ENCODE measurements at regions not wholly inside any gene's neighbourhood (a gene's known extent, or its start where the extent isn't known, plus 50 kb on each side); places are given as distances from the start of the nearest gene placed in this dataset.
"Not testable (repeated sequence)": the region's sequence is repeated elsewhere in the genome, so short reads cannot be mapped to it uniquely, and the experiment has no call there.

- POLR2A ChIA-PET = no interaction called here
- Histone ChIP-seq H3K9ac (ENCODE audit: insufficient read depth, low read depth, low read length) (no peak overlapping the region), H3K79me2 (ENCODE audit: insufficient read depth, low read length) (no peaks in the 10 kb centered on the region), H3K4me1 (ENCODE audit: insufficient read depth, low read length) (peaks cover 34% of the 10 kb centered on the region), H3K27ac (ENCODE audit: extremely low read length, insufficient read depth, low read length) (no peak overlapping the region), H4K20me1 (ENCODE audit: insufficient read depth, low read length) (no peaks in the 10 kb centered on the region), H3K36me3 (replicated peaks in 1 of 2; ENCODE audit: control insufficient read depth in 1 of 2, insufficient read depth in 2 of 2, low read length in 2 of 2) (no peaks in the 10 kb centered on the region), H3K4me3 (replicated peaks in 1 of 3; ENCODE audit: insufficient read depth in 1 of 3, low read depth in 2 of 3, low read length in 3 of 3) (no peak overlapping the region), H2AFZ (ENCODE audit: low read length) (no peak overlapping the region), H3K4me2 (ENCODE audit: low read depth, low read length) (no peak overlapping the region), H3K27me3 (ENCODE audit: control insufficient read depth in 1 of 2, insufficient read depth in 2 of 2, low read length in 2 of 2) (no peaks in the 10 kb centered on the region; a peak in 1 of 5 replicates), H3K9me3 (ENCODE audit: low read length) (no peaks in the 10 kb centered on the region)
- FAIRE-seq (no peak), DNase-seq (ENCODE audit: low spot score) (no peak), ATAC-seq (no peak)
- no TSS peak for BruUV-seq (replicated peaks)
- intact Hi-C loops (cut with micrococcal nuclease; ENCODE audit: unreplicated experiment) (no loop called here), in situ Hi-C loops (cut with HindIII; ENCODE audit: extremely low pct_ligation_motif_present, low pct_unique_long_range_greater_than_20kb) (no loop called here)
- WGBS (ENCODE audit: low lambda C conversion rate) = 81% methylated on average over 5 of the region's 5 CpGs
- TF ChIP-seq KDM4B (CRISPR knock-in tag; IDR thresholded peaks at IDR 0.05) (no peak), ZNF235 (CRISPR knock-in tag; IDR thresholded peaks at IDR 0.05; ENCODE audit: borderline replicate concordance) (no peak), PCBP2 (optimal IDR thresholded peaks at IDR 0.05; ENCODE audit: low read depth, low read length, poor library complexity, severe bottlenecking) (no peak), ATM (IDR thresholded peaks at IDR 0.05; ENCODE audit: borderline replicate concordance) (no peak), ZNF274 (CRISPR knock-in tag; IDR thresholded peaks at IDR 0.05) (no peak), ATF1 (CRISPR knock-in tag; IDR thresholded peaks at IDR 0.05) (no peak)
- TF ChIP-seq, protein P1, sequence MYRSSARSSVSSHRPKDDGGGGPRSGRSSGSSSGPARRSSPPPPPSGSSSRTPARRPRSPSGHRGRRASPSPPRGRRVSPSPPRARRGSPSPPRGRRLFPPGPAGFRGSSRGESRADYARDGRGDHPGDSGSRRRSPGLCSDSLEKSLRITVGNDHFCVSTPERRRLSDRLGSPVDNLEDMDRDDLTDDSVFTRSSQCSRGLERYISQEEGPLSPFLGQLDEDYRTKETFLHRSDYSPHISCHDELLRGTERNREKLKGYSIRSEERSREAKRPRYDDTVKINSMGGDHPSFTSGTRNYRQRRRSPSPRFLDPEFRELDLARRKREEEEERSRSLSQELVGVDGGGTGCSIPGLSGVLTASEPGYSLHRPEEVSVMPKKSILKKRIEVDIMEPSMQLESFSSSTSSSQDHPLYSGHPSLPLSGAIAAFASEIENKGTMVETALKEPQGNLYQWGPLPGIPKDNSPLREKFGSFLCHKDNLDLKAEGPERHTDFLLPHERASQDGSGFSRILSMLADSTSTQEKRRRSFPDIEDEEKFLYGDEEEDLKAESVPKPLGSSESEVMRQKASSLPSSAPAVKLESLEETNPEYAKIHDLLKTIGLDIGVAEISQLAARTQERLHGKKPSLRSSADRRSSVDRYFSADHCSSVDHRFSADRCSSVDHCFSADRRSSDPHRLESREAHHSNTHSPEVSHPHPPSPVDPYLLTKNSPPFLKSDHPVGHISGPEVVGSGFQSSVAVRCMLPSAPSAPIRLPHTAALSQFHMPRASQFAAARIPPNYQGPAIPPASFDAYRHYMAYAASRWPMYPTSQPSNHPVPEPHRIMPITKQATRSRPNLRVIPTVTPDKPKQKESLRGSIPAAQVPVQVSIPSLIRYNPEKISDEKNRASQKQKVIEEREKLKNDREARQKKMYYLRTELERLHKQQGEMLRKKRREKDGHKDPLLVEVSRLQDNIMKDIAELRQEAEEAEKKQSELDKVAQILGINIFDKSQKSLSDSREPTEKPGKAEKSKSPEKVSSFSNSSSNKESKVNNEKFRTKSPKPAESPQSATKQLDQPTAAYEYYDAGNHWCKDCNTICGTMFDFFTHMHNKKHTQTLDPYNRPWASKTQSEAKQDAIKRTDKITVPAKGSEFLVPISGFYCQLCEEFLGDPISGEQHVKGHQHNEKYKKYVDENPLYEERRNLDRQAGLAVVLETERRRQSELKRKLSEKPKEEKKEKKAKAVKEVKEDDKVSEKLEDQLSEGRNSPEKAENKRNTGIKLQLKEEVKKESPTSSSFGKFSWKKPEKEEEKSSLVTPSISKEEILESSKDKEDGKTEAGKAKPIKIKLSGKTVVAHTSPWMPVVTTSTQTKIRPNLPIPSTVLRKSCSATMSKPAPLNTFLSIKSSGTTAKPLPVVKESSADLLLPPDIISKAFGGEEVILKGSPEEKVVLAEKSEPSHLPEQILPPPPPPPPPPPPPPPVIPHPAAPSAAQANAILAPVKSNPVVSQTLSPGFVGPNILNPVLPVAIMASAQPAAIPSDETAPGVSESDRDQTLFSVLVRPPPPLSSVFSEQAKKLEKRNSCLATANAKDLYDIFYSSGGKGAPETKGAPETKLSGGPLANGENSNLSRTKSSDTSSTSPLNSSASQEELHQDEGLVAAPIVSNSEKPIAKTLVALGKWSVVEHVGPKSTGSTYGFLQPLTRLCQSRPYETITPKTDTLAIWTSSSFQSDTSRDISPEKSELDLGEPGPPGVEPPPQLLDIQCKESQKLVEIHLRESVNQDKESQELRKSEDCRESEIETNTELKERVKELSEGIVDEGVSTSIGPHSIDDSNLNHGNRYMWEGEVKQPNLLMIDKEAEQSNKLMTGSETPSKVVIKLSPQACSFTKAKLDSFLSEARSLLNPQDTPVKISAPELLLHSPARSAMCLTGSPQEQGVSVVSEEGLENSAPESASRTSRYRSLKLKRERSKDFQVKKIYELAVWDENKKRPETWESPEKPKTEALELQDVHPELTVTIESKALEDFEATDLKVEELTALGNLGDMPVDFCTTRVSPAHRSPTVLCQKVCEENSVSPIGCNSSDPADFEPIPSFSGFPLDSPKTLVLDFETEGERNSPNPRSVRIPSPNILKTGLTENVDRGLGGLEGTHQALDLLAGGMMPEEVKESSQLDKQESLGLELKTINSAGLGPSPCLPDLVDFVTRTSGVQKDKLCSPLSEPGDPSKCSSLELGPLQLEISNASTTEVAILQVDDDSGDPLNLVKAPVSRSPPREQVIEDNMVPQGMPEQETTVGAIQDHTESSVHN (CRISPR knock-in tag; IDR thresholded peaks at IDR 0.05) = no peak
- CTCF ChIA-PET (ENCODE audit: low intra/inter-chr PET ratio, low total read pairs) = no interaction called here
Observed at GRCh38 chr1:200288226-200288625, 121.6 kb downstream of the ZNF281 start.

GRCh38 chr1:200284236-200284635, 125.6 kb downstream of the ZNF281 start:
- H4K20me1 ChIP-seq (ENCODE audit: insufficient read depth, low read length); BruUV-seq (replicated peaks); H3K9me3 ChIP-seq (ENCODE audit: low read length); DNase-seq (ENCODE audit: low spot score); H3K9ac ChIP-seq (ENCODE audit: insufficient read depth, low read depth, low read length); intact Hi-C loops (cut with micrococcal nuclease; ENCODE audit: unreplicated experiment); H3K4me1 ChIP-seq (ENCODE audit: insufficient read depth, low read length); CTCF ChIA-PET (ENCODE audit: low intra/inter-chr PET ratio, low total read pairs); H3K27ac ChIP-seq (ENCODE audit: extremely low read length, insufficient read depth, low read length); ATAC-seq; H3K4me3 ChIP-seq (replicated peaks in 1 of 3; ENCODE audit: insufficient read depth in 1 of 3, low read depth in 2 of 3, low read length in 3 of 3); H3K36me3 ChIP-seq (replicated peaks in 1 of 2; ENCODE audit: control insufficient read depth in 1 of 2, insufficient read depth in 2 of 2, low read length in 2 of 2); H3K27me3 ChIP-seq (ENCODE audit: control insufficient read depth in 1 of 2, insufficient read depth in 2 of 2, low read length in 2 of 2); H2AFZ ChIP-seq (ENCODE audit: low read length); FAIRE-seq; POLR2A ChIA-PET; H3K79me2 ChIP-seq (ENCODE audit: insufficient read depth, low read length); H3K4me2 ChIP-seq (ENCODE audit: low read depth, low read length): not testable (repeated sequence)
- in situ Hi-C loops (cut with HindIII; ENCODE audit: extremely low pct_ligation_motif_present, low pct_unique_long_range_greater_than_20kb) = loop anchor here (5.0 kb wide), 1 partner anchor 198 kb away; no protein-coding TSS in a partner anchor
- 82% methylated on average over 5 of the region's 5 CpGs for WGBS (ENCODE audit: low lambda C conversion rate)

All from HepG2 (cell line).